LNCAP (cell line): ENCODE measurements at regions not wholly inside any gene's neighbourhood (a gene's known extent, or its start where the extent isn't known, plus 50 kb on each side); places are given as distances from the start of the nearest gene placed in this dataset.

ENCODE experiments used
- TF ChIP-seq, protein P1 (sequence below): fragments of 450-650 bp; IDR thresholded peaks from 2 replicates; pipeline ENCODE4 v1.5.1; 2017; ENCODE audit warnings: mild to moderate bottlenecking

DNA sequence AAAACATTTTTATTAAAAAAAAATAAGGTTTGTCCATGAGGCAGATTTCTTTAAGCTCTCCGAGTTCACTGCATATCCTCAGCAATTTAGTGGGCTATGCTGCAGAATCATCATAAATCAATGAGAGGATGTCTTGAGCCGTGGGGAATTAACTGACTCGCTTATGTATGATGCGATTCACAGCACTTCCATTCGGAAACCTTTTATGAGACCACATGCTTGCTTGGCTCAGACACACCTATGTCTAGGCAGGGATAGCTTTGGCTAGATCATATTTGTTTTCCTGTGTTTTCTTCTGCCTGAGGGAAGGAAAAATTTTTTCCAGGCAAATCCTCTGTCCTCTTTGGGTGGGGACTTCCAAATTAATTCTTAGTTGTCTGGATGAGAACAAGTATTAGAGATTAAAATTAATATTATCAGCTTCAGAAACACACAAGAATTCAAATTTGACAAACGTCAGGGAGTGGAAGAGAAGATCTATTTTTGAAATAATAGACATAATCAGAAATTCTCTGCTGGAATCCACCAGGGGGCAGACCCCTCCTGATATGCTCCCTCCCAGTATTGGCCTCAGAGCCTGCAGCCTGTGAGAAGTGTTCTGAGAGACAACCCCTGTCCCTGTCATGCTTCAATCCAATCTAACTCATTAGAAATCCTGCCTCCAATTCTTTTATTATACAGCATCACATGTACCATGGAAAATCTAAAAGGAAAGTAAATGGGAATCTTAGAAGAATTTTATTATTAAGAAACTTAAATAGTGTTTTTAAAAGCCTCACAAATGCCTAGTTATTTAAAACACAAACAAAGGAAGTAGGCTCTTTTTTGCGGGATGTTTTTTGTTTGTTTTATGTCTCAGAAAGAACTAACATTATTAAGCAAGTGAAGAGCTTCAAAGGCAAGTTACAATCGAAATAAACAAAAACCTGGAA is 345.1 kb upstream of the TACR3 start:
- TF ChIP-seq, protein P1, sequence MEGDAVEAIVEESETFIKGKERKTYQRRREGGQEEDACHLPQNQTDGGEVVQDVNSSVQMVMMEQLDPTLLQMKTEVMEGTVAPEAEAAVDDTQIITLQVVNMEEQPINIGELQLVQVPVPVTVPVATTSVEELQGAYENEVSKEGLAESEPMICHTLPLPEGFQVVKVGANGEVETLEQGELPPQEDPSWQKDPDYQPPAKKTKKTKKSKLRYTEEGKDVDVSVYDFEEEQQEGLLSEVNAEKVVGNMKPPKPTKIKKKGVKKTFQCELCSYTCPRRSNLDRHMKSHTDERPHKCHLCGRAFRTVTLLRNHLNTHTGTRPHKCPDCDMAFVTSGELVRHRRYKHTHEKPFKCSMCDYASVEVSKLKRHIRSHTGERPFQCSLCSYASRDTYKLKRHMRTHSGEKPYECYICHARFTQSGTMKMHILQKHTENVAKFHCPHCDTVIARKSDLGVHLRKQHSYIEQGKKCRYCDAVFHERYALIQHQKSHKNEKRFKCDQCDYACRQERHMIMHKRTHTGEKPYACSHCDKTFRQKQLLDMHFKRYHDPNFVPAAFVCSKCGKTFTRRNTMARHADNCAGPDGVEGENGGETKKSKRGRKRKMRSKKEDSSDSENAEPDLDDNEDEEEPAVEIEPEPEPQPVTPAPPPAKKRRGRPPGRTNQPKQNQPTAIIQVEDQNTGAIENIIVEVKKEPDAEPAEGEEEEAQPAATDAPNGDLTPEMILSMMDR = peak; percentile 58

DNA sequence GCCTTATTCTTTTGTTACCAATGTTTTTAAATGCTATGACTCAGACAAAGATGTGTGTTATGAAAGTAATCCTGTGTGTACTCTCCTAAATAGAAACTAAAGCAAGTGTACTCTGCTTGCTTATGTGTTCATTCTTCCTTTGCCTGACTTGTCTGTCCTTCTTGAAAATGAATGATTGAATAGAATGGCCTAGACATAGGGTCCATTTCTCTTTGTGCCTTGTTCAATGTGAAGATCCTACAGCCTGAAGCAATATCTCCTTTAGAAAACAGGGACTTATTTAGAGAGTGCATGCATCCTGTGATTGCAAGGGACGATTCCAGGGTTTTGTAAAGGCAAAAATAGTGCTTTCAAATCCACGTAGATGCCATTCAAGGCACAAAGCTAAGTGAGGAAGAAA is 343.6 kb upstream of the TACR3 start:
- TF ChIP-seq, protein P1 = no peak

DNA sequence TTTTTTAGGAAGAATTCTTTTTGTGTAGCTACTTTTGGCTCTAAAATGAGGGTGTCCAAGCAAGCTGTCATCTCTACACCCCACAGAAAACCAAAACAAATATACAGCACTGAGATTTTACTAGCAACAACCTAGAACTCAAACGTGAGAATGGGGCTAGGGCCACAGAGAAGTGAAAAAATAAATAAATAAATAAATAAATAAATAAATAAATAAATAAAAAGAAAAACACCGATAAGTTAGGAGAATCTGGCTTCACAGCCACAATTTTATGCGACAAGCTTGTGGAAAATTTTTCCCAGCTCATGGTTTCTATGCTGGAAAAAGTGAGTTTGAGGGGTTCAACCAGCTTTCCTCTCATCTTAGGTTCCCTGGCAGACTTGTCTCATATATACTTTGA is 324.6 kb upstream of the TACR3 start:
- TF ChIP-seq, protein P1 = no peak

DNA sequence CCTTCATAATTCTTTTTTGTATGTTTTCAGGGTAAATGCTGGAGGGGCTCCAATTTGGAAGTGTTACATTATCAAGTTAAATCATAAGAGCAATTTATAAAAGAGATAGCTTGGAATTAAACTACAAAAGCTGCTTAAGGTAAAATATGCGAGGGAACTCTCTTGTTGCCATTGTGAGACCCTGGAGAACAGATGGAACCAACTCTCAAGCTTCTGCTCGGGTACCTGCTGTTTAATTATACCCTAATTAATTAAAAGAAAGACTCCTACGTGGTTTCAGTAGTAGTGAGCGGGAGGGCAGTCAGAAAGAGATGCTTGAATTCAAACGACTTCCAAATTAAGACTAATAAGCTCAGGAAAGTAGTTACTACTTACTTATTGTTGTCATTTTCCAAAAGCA is 313.1 kb upstream of the TACR3 start:
- TF ChIP-seq, protein P1 = no peak

DNA sequence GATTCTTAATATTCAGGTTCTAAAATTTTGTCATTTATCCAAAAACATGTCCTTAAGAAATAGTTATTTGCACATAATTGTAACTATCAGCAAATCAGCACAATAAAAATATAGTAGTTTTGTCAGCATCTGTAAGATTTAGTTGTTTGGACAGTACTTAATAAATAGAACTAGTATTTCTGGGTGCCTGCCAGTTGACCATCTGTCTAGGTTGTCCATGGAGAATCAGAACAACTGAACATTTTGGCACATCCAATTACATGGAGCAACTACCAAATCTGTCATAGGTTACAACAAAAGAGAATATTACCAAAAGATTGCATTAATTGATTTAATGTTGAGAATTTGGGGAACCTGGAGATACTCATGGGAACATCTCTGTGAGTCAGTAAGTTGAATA is 305.5 kb upstream of the TACR3 start:
- TF ChIP-seq, protein P1 = no peak

DNA sequence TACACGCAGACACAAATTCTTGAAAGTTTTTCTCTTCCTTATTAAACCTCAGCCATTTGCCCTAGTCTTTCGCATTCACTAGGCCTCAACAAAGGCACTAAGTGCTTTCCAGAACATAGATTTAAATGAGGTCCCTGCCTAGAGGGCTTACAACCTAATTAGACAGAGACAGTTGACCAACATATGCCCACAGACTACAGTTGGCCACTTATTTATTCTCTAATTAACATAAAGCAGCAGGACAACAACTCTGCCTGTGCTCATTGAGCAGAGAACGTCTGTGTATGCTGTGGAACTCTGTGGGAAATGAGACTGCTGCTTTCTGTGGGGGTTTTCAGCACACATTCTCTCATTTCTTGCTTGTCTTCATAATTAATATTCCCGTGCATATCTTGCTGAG is 303.0 kb upstream of the TACR3 start:
- TF ChIP-seq, protein P1 = no peak

DNA sequence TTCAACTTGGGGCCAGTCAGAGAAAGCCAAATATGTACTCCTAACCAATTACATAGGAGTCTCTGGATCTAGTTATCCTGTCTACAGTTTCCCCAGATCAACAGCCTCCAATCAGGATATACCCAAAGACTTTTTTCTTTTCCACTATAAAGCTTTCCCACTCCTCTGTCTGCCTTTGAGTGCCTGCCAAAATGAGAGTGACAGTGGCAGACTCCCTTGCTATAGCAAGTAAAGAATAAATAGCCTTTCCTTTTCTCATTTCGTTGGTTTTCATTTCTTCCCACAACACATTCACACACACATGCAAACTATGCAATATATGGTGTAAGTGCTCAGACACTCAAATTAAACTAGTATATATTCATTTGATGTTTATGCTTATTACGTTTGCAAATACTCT is 302.4 kb upstream of the TACR3 start:
- TF ChIP-seq, protein P1 = no peak
